ENCODE measurements at regions not wholly inside any gene's neighbourhood (a gene's known extent, or its start where the extent isn't known, plus 50 kb on each side); places are given as distances from the start of the nearest gene placed in this dataset.

GRCh38 chrX:9378980-9379696, 85.7 kb upstream of the TBL1X start:
- TF ChIP-seq CTCF (IDR thresholded peaks at IDR 0.05; ENCODE audit: low read depth, low read length, missing control alignments), result no peak
- DNase-seq (ENCODE audit: extremely low read depth, low read depth), result no peak

GRCh38 chrX:9379697-9380551, 84.9 kb upstream of the TBL1X start:
- peak; percentile 25 for DNase-seq (ENCODE audit: extremely low read depth, low read depth)
- no peak overlapping the region for H3K4me3 ChIP-seq (replicated peaks; ENCODE audit: low read depth, low read length)
- no peak for TF ChIP-seq CTCF (IDR thresholded peaks at IDR 0.05; ENCODE audit: low read depth, low read length, missing control alignments)

More at GRCh38 chrX:9378980-9379696, 85.7 kb upstream of the TBL1X start:
- H3K4me3 ChIP-seq (replicated peaks; ENCODE audit: low read depth, low read length), result no peak overlapping the region

GRCh38 chrX:9383655-9384054, 81.2 kb upstream of the TBL1X start:
- no peak overlapping the region for H3K4me3 ChIP-seq (replicated peaks; ENCODE audit: low read depth, low read length)
- no peak for DNase-seq (ENCODE audit: extremely low read depth, low read depth)
- TF ChIP-seq CTCF (IDR thresholded peaks at IDR 0.05; ENCODE audit: low read depth, low read length, missing control alignments), result no peak

- DNase-seq (ENCODE audit: extremely low read depth, low read depth), result no peak
- H3K4me3 ChIP-seq (replicated peaks; ENCODE audit: low read depth, low read length), result no peak overlapping the region
- no peak for TF ChIP-seq CTCF (IDR thresholded peaks at IDR 0.05; ENCODE audit: low read depth, low read length, missing control alignments)
Measured at GRCh38 chrX:9388450-9388849, 76.4 kb upstream of the TBL1X start.

- no peak for DNase-seq (ENCODE audit: extremely low read depth, low read depth)
- no peak overlapping the region for H3K4me3 ChIP-seq (replicated peaks; ENCODE audit: low read depth, low read length)
- no peak for TF ChIP-seq CTCF (IDR thresholded peaks at IDR 0.05; ENCODE audit: low read depth, low read length, missing control alignments)
Measured at GRCh38 chrX:9390121-9390520, 74.7 kb upstream of the TBL1X start.

- H3K4me3 ChIP-seq (replicated peaks; ENCODE audit: low read depth, low read length), result no peak overlapping the region
- TF ChIP-seq CTCF (IDR thresholded peaks at IDR 0.05; ENCODE audit: low read depth, low read length, missing control alignments), result no peak
- DNase-seq (ENCODE audit: extremely low read depth, low read depth), result no peak
Measured at GRCh38 chrX:9390693-9391368, 74.0 kb upstream of the TBL1X start.
